SK-N-SH (cell line): ENCODE measurements at regions not wholly inside any gene's neighbourhood (a gene's known extent, or its start where the extent isn't known, plus 50 kb on each side); places are given as distances from the start of the nearest gene placed in this dataset.

Experiments used
- CTCF ChIA-PET: fragments of 300-600, 350-600 bp; formaldehyde crosslinking; extraction: SDS; loops from one replicate; lab custom pipeline; 2021; lab: Yijun Ruan, JAX
- POLR2A ChIA-PET: fragments of 350-600 bp; sonication (Branson Sonifier 250); formaldehyde crosslinking; extraction: SDS; loops from one replicate; lab custom pipeline; 2020; ENCODE audit warnings: antibody characterized with exemption, inconsistent platforms; lab: Yijun Ruan, JAX
- DNase-seq: peaks from one replicate; pipeline ENCODE4 v3.0.0; 2012
- H2AFZ ChIP-seq: fragments of 200-600 bp; sonication (generic); 2 replicates; pipeline ENCODE4 v1.8.1; 2016; ENCODE audit warnings: antibody characterized with exemption, mild to moderate bottlenecking, low read depth
- H3F3A ChIP-seq: fragments of 200-600 bp; sonication (generic); replicated peaks from 2 replicates; pipeline ENCODE3; 2016; ENCODE audit warnings: antibody characterized with exemption, mild to moderate bottlenecking; ENCODE audit not compliant: insufficient read depth
- H3K27ac ChIP-seq, 2 experiments: fragments of 200-500 bp in 1 of 2; fragments of 200-600 bp in 1 of 2; sonication (Bioruptor generic) in 1 of 2; sonication (generic), shearing (Covaris generic) in 1 of 2; 2 replicates each; pipeline versions ENCODE4 v1.5.1 to v1.6.1; 2014 to 2016; ENCODE audit warnings: low read depth in 2 of 2, inconsistent platforms in 1 of 2, low read length in 1 of 2, mild to moderate bottlenecking in 1 of 2, mixed read lengths in 1 of 2
- H3K27me3 ChIP-seq: fragments of 200-600 bp; sonication (generic), shearing (Covaris generic); 2 replicates; pipeline ENCODE4 v1.6.1; 2016; ENCODE audit warnings: mixed run types; ENCODE audit not compliant: insufficient read depth
- H3K36me3 ChIP-seq, 2 experiments: fragments of 200-500 bp in 1 of 2; fragments of 200-600 bp in 1 of 2; sonication (Bioruptor generic) in 1 of 2; sonication (generic) in 1 of 2; replicated peaks in 1 of 2; 2 replicates each; pipeline versions ENCODE3 to v1.5.1; 2014 to 2016; ENCODE audit warnings: low read length in 1 of 2, mild to moderate bottlenecking in 1 of 2; ENCODE audit not compliant: insufficient read depth in 2 of 2, control insufficient read depth in 1 of 2
- H3K4me1 ChIP-seq, 2 experiments: fragments of 200-500 bp in 1 of 2; fragments of 200-600 bp in 1 of 2; sonication (Bioruptor generic) in 1 of 2; sonication (generic), shearing (Covaris generic) in 1 of 2; 2 replicates each; pipeline versions ENCODE4 v1.5.1 to v1.6.1; 2014 to 2016; ENCODE audit warnings: low read depth in 1 of 2, low read length in 1 of 2, mixed run types in 1 of 2; ENCODE audit not compliant: insufficient read depth in 2 of 2, control insufficient read depth in 1 of 2
- H3K4me2 ChIP-seq: fragments of 200-600 bp; sonication (generic), shearing (Covaris generic); 2 replicates; pipeline ENCODE4 v1.6.1; 2017; ENCODE audit warnings: mixed run types
- H3K4me3 ChIP-seq, 2 experiments: fragments of 200-500 bp in 1 of 2; fragments of 200-600 bp in 1 of 2; sonication (Bioruptor generic) in 1 of 2; sonication (generic), shearing (Covaris generic) in 1 of 2; 2 replicates each; pipeline versions ENCODE4 v1.5.1 to v1.8.1; 2014 to 2016; ENCODE audit warnings: low read depth in 2 of 2, inconsistent platforms in 1 of 2, low read length in 1 of 2, mild to moderate bottlenecking in 1 of 2, mixed read lengths in 1 of 2, moderate library complexity in 1 of 2
- H3K79me2 ChIP-seq: fragments of 200-600 bp; sonication (generic); 2 replicates; pipeline ENCODE4 v1.8.1; 2017; ENCODE audit warnings: mild to moderate bottlenecking; ENCODE audit not compliant: insufficient read depth
- H3K9ac ChIP-seq: fragments of 200-600 bp; sonication (generic); 2 replicates; pipeline ENCODE4 v1.6.1; 2017; ENCODE audit warnings: mixed run types
- H3K9me2 ChIP-seq: fragments of 200-600 bp; sonication (generic); 2 replicates; pipeline ENCODE4 v1.6.1; 2017; ENCODE audit warnings: mixed run types
- H3K9me3 ChIP-seq: fragments of 200-600 bp; sonication (generic); 2 replicates; pipeline ENCODE4 v1.6.1; 2017; ENCODE audit warnings: mixed run types, mild to moderate bottlenecking, moderate library complexity
- H4K20me1 ChIP-seq: fragments of 200-600 bp; sonication (generic); 2 replicates; pipeline ENCODE4 v1.6.1; 2017; ENCODE audit warnings: mild to moderate bottlenecking, mixed run types; ENCODE audit not compliant: insufficient read depth
- CHD2 ChIP-seq: fragments of 150-350 bp; IDR thresholded peaks from 2 replicates; pipeline ENCODE4 v1.6.1; 2018; ENCODE audit warnings: low read length; ENCODE audit not compliant: partially characterized antibody
- CTCF ChIP-seq: fragments of 200-600 bp; sonication (generic); IDR thresholded peaks from 2 replicates; pipeline ENCODE4 v1.6.1; 2017; ENCODE audit warnings: antibody characterized with exemption, mild to moderate bottlenecking, moderate library complexity
- EP300 ChIP-seq, 2 experiments: IDR thresholded peaks; 2 replicates each; pipeline versions ENCODE4 v1.4.0 to v1.6.1; 2012; ENCODE audit warnings: borderline replicate concordance in 1 of 2, low read depth in 1 of 2, low read length in 1 of 2
- EZH2phosphoT487 ChIP-seq: fragments of 200-600 bp; sonication (generic); IDR thresholded peaks from 2 replicates; pipeline ENCODE4 v1.6.1; 2017; ENCODE audit warnings: low read depth, mixed run types, mild to moderate bottlenecking, antibody characterized with exemption, moderate library complexity, borderline replicate concordance
- GABPA ChIP-seq: IDR thresholded peaks from 2 replicates; pipeline ENCODE4 v1.4.0; 2012; ENCODE audit warnings: low read depth, mild to moderate bottlenecking
- GATA2 ChIP-seq: sonication (generic); formaldehyde crosslinking; IDR thresholded peaks from 2 replicates; pipeline ENCODE4 v1.5.0; 2020; ENCODE audit warnings: mild to moderate bottlenecking, missing genetic modification reagents
- NFIC ChIP-seq: IDR thresholded peaks from 2 replicates; pipeline ENCODE4 v1.4.0; 2012; ENCODE audit warnings: borderline replicate concordance
- NRF1 ChIP-seq: IDR thresholded peaks from 2 replicates; pipeline ENCODE4 v1.6.1; 2012; ENCODE audit warnings: low read depth, mild to moderate bottlenecking, low read length
- RAD21 ChIP-seq: IDR thresholded peaks from 2 replicates; pipeline ENCODE4 v1.6.1; 2012; ENCODE audit warnings: mild to moderate bottlenecking, low read length
- REST ChIP-seq: IDR thresholded peaks from 2 replicates; pipeline ENCODE4 v1.6.1; 2012; ENCODE audit warnings: mild to moderate bottlenecking, low read depth, low read length, moderate library complexity
- RFX5 ChIP-seq: IDR thresholded peaks from 2 replicates; pipeline ENCODE4 v1.6.1; 2012; ENCODE audit warnings: mild to moderate bottlenecking, improper control_type of control experiment, low read length
- RXRA ChIP-seq: IDR thresholded peaks from 2 replicates; pipeline ENCODE4 v1.4.0; 2012; ENCODE audit warnings: low read depth, mild to moderate bottlenecking, borderline replicate concordance
- SIN3A ChIP-seq: IDR thresholded peaks from 2 replicates; pipeline ENCODE4 v1.6.1; 2012; ENCODE audit warnings: low read depth, mild to moderate bottlenecking, low read length, moderate library complexity, borderline replicate concordance
- TCF12 ChIP-seq: IDR thresholded peaks from 2 replicates; pipeline ENCODE4 v1.4.0; 2012
- YY1 ChIP-seq: IDR thresholded peaks from 2 replicates; pipeline ENCODE4 v1.4.0; 2012; ENCODE audit warnings: low read depth, mild to moderate bottlenecking
- ZBTB33 ChIP-seq: IDR thresholded peaks from 2 replicates; pipeline ENCODE4 v1.4.0; 2012; ENCODE audit warnings: low read depth, borderline replicate concordance
- WGBS: methylation state at CpG from one replicate; pipeline ENCODE4 v1.1.6; 2017; ENCODE audit warnings: low lambda C conversion rate; 5-methylcytosine and 5-hydroxymethylcytosine counted together

- Histone ChIP-seq H3K79me2 (no peaks in the 10 kb centered on the region), H4K20me1 (no peaks in the 10 kb centered on the region)
- DNase-seq = no peak
- no peak for TF ChIP-seq RXRA
- TF ChIP-seq, all 33 proteins: peak for 0
- no peaks in the 10 kb centered on the region for H3K9me2 ChIP-seq
- no peak overlapping the region for H3K27ac ChIP-seq
- H3K9ac ChIP-seq = no peak overlapping the region
- no peaks in the 10 kb centered on the region for H3K27me3 ChIP-seq
- no peaks in the 10 kb centered on the region for H3K4me1 ChIP-seq
- H3K4me2 ChIP-seq = no peak overlapping the region
- H3K4me3 ChIP-seq = no peak overlapping the region
- CTCF ChIA-PET = interaction anchor here (0.7 kb wide), 2 partner anchors 209 to 335 kb away, joined by 3 to 4 read pairs; no protein-coding TSS in a partner anchor
- no peaks in the 10 kb centered on the region for H3K36me3 ChIP-seq
- no peak overlapping the region for H2AFZ ChIP-seq
- no peaks in the 10 kb centered on the region for H3F3A ChIP-seq
- H3K9me3 ChIP-seq = no peaks in the 10 kb centered on the region
- POLR2A ChIA-PET = no interaction called here
- 2% methylated on average over 6 of the region's 6 CpGs for WGBS
Observed at GRCh38 chr16:7964167-7964566, 626.1 kb downstream of the TMEM114 start.

- Histone ChIP-seq H3K27ac (no peak overlapping the region), H3K36me3 (no peaks in the 10 kb centered on the region), H3K4me2 (no peak overlapping the region), H4K20me1 (no peaks in the 10 kb centered on the region), H2AFZ (no peak overlapping the region), H3F3A (no peaks in the 10 kb centered on the region), H3K4me1 (no peaks in the 10 kb centered on the region), H3K9me2 (no peaks in the 10 kb centered on the region)
- ChIA-PET CTCF (no interaction called here), POLR2A (no interaction called here)
- 17% methylated on average over 9 of the region's 9 CpGs for WGBS
- DNase-seq = no peak
- TF ChIP-seq TCF12 (no peak), SIN3A (no peak), NFIC (no peak), NRF1 (no peak), RFX5 (no peak), CTCF (no peak), ZBTB33 (no peak), EZH2phosphoT487 (no peak), RAD21 (no peak), REST (no peak), CHD2 (no peak), GATA2 (CRISPR knock-in tag) (no peak), YY1 (no peak), GABPA (no peak), EP300 (IDR thresholded peaks at IDR 0.05; ENCODE audit: borderline replicate concordance in 1 of 2, low read depth in 1 of 2, low read length in 1 of 2) (no peak), RXRA (no peak)
- TF ChIP-seq, all 33 proteins: peak for 0
- Histone ChIP-seq H3K27me3 (no peaks in the 10 kb centered on the region), H3K9ac (no peak overlapping the region), H3K9me3 (no peaks in the 10 kb centered on the region), H3K79me2 (no peaks in the 10 kb centered on the region), H3K4me3 (no peak overlapping the region)
Observed at GRCh38 chr16:7962091-7962879, 628.0 kb downstream of the TMEM114 start.
